HEK293 (cell line): ENCODE measurements at regions not wholly inside any gene's neighbourhood (a gene's known extent, or its start where the extent isn't known, plus 50 kb on each side); places are given as distances from the start of the nearest gene placed in this dataset.

Source experiments
- HIC1 ChIP-seq: fragments of 450-650 bp; formaldehyde crosslinking; IDR thresholded peaks from 2 replicates; pipeline ENCODE4 v1.5.1; 2016; ENCODE audit warnings: missing biosample characterization, missing genetic modification characterization
- KLF17 ChIP-seq: fragments of 450-650 bp; formaldehyde crosslinking; IDR thresholded peaks from 2 replicates; pipeline ENCODE4 v1.5.1; 2016; ENCODE audit warnings: missing biosample characterization, missing genetic modification characterization
- ZNF488 ChIP-seq: fragments of 450-650 bp; formaldehyde crosslinking; IDR thresholded peaks from 2 replicates; pipeline ENCODE4 v1.5.1; 2016; ENCODE audit warnings: missing biosample characterization, missing genetic modification characterization

GRCh38 chr5:125075567-125075966 is 329.1 kb upstream of the ZNF608 start:
- TF ChIP-seq HIC1 (no peak), ZNF488 (tag by site-specific recombination) (no peak), KLF17 (no peak)
